GM21737 (cell line): ENCODE measurements at regions not wholly inside any gene's neighbourhood (a gene's known extent, or its start where the extent isn't known, plus 50 kb on each side); places are given as distances from the start of the nearest gene placed in this dataset.
A peak's percentile ranks its signal among the peaks of the same experiment; 100 is the strongest.
"Not testable (repeated sequence)": the region's sequence is repeated elsewhere in the genome, so short reads cannot be mapped to it uniquely, and the experiment has no call there.

Source experiments
- ATAC-seq: cut with Tn5 transposase; IDR thresholded peaks from one replicate; pipeline ENCODE4 v1.9.1; 2021; ENCODE audit warnings: mild to moderate bottlenecking, moderate library complexity; ENCODE audit not compliant: unreplicated experiment

DNA sequence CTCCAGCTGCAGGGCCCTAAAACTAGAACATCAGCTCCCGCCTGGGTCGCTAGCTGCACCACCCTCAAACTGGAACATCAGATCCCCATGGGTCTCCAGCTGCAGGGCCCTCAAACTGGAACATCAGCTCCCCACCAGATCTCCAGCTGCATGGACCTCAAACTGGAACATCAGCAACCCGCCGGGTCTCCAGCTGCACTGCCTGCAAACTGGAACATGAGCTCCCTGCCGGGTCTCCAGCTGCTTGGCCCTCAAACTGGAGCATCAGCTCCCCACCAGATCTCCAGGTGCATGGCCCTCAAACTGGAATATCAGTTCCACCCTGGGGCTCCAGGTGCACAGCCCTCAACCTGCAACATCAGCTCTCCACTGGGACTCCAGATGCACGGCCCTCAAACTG, 82.7 kb downstream of the TFRC start:
- not testable (repeated sequence) for ATAC-seq

DNA sequence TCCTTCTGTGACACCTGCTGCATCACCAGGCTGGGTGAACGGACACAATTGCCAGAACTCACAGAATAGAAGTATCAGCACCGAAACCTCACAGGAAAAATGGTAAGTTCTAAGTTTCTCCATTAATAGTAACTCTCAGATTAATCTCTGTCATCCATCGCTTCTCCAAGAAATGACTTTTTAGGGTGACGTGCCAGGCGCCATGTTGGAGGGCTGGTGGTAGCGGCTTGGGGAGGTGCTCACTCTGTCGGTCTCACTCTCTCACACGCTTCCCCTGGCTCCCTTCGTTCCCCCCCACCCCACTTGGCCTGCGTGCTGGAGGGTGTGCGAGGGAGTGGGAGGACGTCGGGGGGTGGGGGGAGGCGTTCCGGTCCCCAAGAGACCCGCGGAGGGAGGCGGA, 85.6 kb downstream of the TFRC start:
- not testable (repeated sequence) for ATAC-seq

DNA sequence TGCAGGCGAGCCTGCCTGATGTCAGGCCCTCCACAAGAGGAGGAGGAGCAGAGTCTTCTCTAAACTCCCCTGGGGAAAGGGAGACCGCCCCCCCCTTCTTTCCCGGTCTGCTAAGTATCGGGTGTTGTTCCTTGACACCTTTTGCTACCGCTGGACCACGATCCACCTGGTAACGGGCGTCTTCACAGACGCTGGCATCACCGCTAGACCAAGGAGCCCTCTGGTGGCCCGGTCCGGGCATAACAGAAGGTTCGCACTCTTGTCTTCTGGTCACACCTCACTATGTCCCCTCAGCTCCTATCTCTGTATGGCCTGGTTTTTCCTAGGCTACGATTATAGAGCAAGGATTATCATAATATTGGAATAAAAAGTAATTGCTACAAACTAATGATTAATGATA, 86.0 kb upstream of the TNK2 start:
- ATAC-seq = not testable (repeated sequence)

DNA sequence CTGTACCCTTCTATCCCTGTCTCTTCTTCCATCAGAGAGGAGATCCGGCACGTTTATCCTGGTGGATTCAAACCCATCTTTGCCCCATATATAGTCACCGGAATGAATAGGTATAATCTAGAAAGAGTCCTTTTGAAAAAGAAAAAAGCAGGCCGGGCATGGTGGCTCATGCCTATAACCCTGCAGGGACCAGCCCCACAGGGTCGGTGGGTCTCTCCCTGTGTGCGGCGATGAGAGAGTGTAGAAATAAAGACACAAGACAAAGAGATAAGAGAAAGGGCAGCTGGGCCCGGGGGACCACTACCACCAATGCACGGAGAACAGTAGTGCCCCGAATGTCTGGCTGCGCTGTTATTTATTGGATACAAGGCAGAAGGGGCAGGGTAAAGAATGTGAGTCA, 85.3 kb upstream of the TNK2 start:
- ATAC-seq = not testable (repeated sequence)

- not testable (repeated sequence) for ATAC-seq
These were observed 84.7 kb upstream of the TNK2 start for GRCh38 chr3:195992956-195993595.

- not testable (repeated sequence) for ATAC-seq
These were observed 83.6 kb upstream of the TNK2 start for GRCh38 chr3:195991986-195992385.

DNA sequence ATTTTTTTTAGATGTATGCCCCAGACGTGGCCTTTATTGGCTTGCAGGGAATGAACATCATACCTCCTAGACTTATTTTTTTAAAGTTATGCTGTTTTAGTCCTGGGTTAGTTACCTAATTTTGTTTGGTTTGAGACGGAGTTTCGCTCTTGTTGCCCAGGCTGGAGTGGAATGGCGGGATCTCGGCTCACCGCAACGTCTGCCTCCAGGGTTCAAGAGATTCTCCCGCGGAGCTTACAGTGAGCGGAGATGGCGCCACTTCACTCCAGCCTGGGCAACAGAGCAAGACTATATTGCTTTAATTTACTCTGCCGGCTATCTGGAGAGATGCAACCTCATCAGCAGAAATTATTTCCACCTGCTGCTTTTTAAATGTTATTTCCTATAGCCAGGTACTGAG, 82.9 kb upstream of the TNK2 start:
- not testable (repeated sequence) for ATAC-seq

DNA sequence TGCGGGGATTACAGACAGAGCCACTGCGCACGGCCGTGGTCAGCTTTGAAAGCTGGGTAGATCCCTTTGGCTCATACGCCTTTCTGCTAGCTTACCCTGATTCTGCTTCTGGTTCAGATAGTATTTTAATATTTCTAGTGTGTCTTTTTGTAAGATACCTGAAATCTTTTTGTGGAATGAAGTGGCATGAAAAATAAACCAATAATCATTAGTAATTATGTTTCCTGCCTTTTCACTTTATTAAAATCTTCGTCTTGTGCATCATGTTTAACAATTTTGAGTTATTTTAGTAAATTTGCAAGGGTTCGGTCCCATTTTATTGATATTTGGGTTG, 82.5 kb upstream of the TNK2 start:
- not testable (repeated sequence) for ATAC-seq

GRCh38 chr3:195989921-195990840, 81.8 kb upstream of the TNK2 start:
- ATAC-seq = peak; percentile 89

- ATAC-seq = peak; percentile 47
These were observed 81.0 kb upstream of the TNK2 start for GRCh38 chr3:195989197-195989920.

- not testable (repeated sequence) for ATAC-seq
These were observed 80.4 kb upstream of the TNK2 start for GRCh38 chr3:195988764-195989163.

GRCh38 chr3:195987001-195987400, 78.7 kb upstream of the TNK2 start:
- not testable (repeated sequence) for ATAC-seq

DNA sequence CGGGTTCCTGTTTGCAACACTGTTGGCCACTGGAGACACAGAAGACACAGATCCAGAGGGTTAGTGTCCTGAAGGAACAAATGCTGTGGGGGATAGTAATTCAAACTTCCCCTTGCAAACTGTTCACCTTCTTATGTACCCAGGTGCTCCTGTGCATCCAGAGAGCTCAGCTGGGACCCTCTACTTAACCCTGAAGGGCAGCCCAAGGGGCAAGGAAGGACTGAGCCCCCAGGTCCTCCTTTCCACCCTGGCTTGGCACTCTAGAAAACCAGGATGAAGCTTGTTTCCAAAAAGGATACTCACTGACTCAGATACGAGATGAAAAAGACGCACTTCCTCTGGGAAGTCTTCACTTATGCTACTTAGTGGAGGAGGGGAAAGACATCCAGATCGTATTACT, 78.2 kb upstream of the TNK2 start:
- ATAC-seq = not testable (repeated sequence)

DNA sequence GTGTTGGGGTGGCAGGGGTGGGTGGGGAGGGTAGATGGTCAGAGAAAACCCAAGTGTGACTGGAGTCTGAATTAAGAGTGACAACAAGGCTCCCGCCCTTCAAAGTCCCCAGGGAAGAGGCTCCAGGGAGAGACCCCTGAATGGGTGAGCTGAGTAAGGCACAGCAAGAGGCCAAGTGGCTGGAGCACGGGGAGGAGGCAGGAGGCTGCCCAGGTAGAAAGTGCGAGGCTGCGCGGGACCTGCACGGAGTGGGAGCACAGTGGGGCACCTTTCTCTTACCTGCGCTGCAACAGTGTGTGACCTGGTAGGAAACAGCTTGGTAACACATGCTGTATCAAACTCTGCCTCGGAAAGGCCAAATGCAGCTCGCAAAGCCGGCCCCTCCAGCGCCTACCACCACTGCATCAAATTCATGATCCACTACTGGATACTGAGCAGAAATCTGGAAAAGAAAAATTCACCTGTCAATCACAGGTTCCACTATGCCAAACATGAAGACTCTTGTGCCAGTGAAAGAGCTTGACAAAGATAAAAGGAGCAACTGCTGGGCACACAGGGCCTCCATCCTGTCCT, 77.1 kb upstream of the TNK2 start:
- not testable (repeated sequence) for ATAC-seq

DNA sequence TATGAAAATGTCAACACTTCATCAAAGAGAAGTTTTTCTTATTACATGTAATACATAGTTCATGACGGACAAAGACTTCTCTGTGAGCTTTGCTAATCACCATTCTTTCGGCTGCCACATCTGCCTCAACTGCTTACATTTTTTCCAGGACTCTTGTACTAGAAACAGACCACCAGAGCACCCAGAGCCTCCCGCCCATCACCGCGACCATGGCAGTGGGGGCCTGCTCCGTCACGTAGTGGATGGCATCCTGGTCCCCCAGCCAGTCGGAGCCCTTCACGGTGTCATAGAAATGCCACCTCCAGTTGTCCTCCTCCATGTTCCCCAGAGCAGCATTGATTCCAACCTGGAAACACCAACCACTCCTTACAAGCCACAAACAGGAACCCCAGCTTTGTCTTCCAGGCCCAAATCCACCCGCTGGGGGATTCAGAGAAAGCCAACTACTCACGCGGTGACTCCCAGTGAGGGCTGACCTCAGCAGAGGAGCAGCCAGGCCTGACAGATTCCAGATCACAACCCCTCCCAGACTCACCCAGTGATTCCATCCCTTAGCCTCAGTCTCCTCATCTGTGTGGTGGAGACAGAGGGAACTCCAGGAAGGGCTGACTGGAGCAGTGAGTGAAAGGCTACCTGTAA, 76.2 kb upstream of the TNK2 start:
- not testable (repeated sequence) for ATAC-seq

- ATAC-seq = not testable (repeated sequence)
These were observed 75.5 kb upstream of the TNK2 start for GRCh38 chr3:195983880-195984279.

- not testable (repeated sequence) for ATAC-seq
These were observed 74.4 kb upstream of the TNK2 start for GRCh38 chr3:195982754-195983153.

GRCh38 chr3:195981778-195982177, 73.4 kb upstream of the TNK2 start:
- ATAC-seq = not testable (repeated sequence)

DNA sequence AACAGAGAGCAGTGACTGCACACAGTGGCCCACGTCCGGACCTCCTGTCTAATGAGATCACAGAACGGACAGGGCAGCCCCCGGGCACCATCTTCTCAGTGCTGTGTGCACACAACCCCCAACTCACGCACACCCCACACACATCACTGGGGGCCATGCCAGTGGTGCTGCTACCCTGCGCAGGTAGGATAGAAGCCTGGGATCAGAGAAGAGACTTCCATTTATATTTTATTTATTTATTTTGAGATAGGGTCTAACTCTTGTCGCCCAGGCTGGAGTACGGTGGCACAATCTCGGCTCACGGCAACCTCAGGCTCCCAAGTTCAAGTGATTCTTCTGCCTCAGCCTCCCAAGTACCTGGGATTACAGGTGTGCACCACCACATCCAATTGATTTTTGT, 71.5 kb upstream of the TNK2 start:
- not testable (repeated sequence) for ATAC-seq

DNA sequence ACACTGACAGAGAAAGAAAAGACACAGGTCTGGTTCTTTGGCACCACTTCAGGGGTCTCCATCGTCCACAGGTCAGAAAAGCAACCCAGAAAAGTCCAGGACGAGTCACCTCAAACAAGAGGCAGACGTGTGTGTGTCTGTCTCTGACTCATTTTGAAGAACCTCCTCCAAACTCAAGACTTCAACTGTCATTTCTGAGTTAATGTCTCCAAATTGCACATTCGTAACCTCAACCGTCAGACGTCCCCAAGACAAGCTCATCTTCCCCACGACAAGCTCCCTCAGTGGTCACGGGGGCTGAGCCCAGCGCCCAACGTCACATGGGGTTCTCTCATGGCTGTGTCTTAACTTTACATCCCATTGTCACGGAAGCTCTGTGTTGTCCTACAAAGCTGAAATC, 70.2 kb upstream of the TNK2 start:
- ATAC-seq = not testable (repeated sequence)

GRCh38 chr3:195976876-195977275, 68.5 kb upstream of the TNK2 start:
- not testable (repeated sequence) for ATAC-seq
